SK-N-SH treated with all-trans-retinoic acid at 6 μM for 48 hours (cell line): ENCODE measurements at regions not wholly inside any gene's neighbourhood (a gene's known extent, or its start where the extent isn't known, plus 50 kb on each side); places are given as distances from the start of the nearest gene placed in this dataset.

Source experiments
- BACH2 ChIP-seq: fragments of 250-450 bp; sonication (Bioruptor Pico); IDR thresholded peaks from 2 replicates; pipeline ENCODE4 v1.9.0; 2021; ENCODE audit warnings: mild to moderate bottlenecking, borderline replicate concordance
- GLIS3 ChIP-seq: fragments of 250-450 bp; sonication (Bioruptor Pico); IDR thresholded peaks from 2 replicates; pipeline ENCODE4 v1.5.0; 2020; ENCODE audit warnings: mild to moderate bottlenecking, moderate library complexity
- POU6F1 ChIP-seq: fragments of 250-450 bp; sonication (Bioruptor Pico); IDR thresholded peaks from 2 replicates; pipeline ENCODE4 v1.8.0; 2021; ENCODE audit warnings: low read depth, mild to moderate bottlenecking, moderate library complexity, borderline replicate concordance
- PPARA ChIP-seq: fragments of 250-450 bp; sonication (Bioruptor Pico); IDR thresholded peaks from 2 replicates; pipeline ENCODE4 v1.5.0; 2020; ENCODE audit warnings: mild to moderate bottlenecking, borderline replicate concordance
- SNAI2 ChIP-seq: fragments of 250-450 bp; sonication (Bioruptor Pico); IDR thresholded peaks from 2 replicates; pipeline ENCODE4 v1.5.0; 2020; ENCODE audit warnings: mild to moderate bottlenecking, moderate library complexity
- TOX ChIP-seq: fragments of 250-450 bp; sonication (Bioruptor Pico); IDR thresholded peaks from 2 replicates; pipeline ENCODE4 v1.8.0; 2021; ENCODE audit warnings: mild to moderate bottlenecking, moderate library complexity, borderline replicate concordance
- ZFP3 ChIP-seq: fragments of 250-450 bp; sonication (Bioruptor Pico); IDR thresholded peaks from 2 replicates; pipeline ENCODE4 v1.5.0; 2020; ENCODE audit warnings: mild to moderate bottlenecking, moderate library complexity
- ZFP30 ChIP-seq: fragments of 450-650 bp; formaldehyde crosslinking; IDR thresholded peaks from 2 replicates; pipeline ENCODE4 v1.5.0; 2022; ENCODE audit warnings: mild to moderate bottlenecking, moderate library complexity
- ZNF565 ChIP-seq: fragments of 450-650 bp; formaldehyde crosslinking; conservative IDR thresholded peaks from 2 replicates; pipeline ENCODE4 v1.5.0; 2020; ENCODE audit warnings: low read depth, mild to moderate bottlenecking, moderate library complexity
- ZNF8 ChIP-seq: fragments of 450-650 bp; formaldehyde crosslinking; IDR thresholded peaks from 2 replicates; pipeline ENCODE4 v1.5.0; 2020; ENCODE audit warnings: mild to moderate bottlenecking, moderate library complexity

- TF ChIP-seq ZFP3 (no peak), GLIS3 (CRISPR knock-in tag) (no peak), PPARA (no peak), SNAI2 (no peak), TOX (CRISPR knock-in tag) (no peak), POU6F1 (CRISPR knock-in tag) (no peak), ZNF8 (CRISPR knock-in tag) (no peak), BACH2 (CRISPR knock-in tag) (no peak), ZNF565 (CRISPR knock-in tag) (no peak), ZFP30 (no peak)
These were observed 1479.6 kb downstream of the MRPL39 start for GRCh38 chr21:24127651-24128050.
